GM19467 (cell line): ENCODE measurements at regions not wholly inside any gene's neighbourhood (a gene's known extent, or its start where the extent isn't known, plus 50 kb on each side); places are given as distances from the start of the nearest gene placed in this dataset.
"Not testable (repeated sequence)": the region's sequence is repeated elsewhere in the genome, so short reads cannot be mapped to it uniquely, and the experiment has no call there.

ENCODE experiments used
- ATAC-seq: cut with Tn5 transposase; IDR thresholded peaks from one replicate; pipeline ENCODE4 v1.9.1; 2021; ENCODE audit warnings: mild to moderate bottlenecking, moderate library complexity; ENCODE audit not compliant: unreplicated experiment

DNA sequence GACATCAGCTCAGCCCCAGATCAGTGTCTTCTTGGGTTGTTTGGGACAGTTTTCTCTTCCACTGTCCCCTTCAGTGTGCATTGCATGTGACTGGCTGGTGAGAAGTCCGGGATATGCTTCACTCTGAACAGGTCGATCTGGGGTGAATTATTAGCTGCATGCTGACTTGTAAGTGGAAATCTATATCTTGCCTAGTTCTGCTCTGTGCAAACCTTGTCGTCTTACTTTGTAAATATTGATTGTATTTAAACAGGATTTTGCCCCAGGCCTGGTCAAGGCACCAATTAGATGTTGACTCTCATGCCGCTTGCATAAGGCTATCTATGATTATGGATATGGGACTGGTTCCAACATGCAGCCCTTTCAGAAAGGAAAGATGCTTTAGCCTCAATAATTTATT is 669.7 kb downstream of the TYW1 start:
- ATAC-seq = not testable (repeated sequence)

DNA sequence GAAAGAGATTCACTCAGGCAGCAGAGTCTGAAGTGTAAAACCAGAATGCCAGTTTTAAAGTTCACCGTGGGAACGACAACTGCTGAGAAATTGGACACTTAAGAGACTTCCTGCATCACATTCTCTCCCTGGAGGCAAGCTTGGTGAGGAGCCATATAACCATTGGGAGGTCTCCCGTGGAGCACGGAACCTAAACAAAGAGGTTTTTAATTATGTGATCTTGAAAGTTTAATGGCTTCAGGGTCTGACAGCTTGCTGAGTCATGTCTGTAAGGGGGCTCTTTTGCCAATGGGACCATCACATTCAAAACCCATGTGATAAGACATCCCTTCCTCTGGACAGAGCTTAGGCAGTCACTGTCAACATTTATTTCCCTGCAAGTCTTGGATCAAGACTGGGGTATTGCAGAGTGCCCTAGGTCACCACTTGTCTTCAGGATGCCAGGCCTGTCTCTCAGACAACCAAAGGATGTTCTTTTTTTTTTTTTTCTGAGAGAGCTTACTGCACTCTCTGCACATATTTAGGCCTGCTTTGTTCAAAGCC is 674.4 kb downstream of the TYW1 start:
- ATAC-seq = no peak

- ATAC-seq = no peak
Measured at GRCh38 chr7:67673861-67674260, 677.2 kb downstream of the TYW1 start.

DNA sequence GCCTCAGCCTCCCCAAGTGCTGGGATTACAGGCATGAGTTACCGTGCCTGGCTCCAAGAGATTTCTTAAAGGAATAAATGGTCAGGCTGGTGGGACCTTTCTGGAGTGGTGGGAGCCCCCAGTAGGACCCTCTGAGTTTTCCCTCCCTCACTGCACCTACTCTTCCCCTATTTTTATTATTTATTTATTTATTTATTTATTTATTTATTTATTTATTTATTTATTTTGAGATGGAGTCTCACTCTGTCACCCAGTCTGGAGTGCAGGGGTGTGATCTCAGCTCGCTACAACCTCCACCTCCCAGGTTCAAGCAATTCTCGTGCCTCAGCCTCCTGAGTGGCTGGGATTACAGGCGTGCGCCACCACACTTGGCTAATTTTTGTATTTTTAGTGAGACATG is 678.2 kb downstream of the TYW1 start:
- ATAC-seq = not testable (repeated sequence)

- ATAC-seq = no peak
Measured at GRCh38 chr7:67675971-67676370, 679.3 kb downstream of the TYW1 start.

GRCh38 chr7:67678419-67678818 is 681.8 kb downstream of the TYW1 start:
- no peak for ATAC-seq

GRCh38 chr7:67683628-67684027 is 687.0 kb downstream of the TYW1 start:
- no peak for ATAC-seq

GRCh38 chr7:67690700-67691099 is 694.1 kb downstream of the TYW1 start:
- no peak for ATAC-seq

DNA sequence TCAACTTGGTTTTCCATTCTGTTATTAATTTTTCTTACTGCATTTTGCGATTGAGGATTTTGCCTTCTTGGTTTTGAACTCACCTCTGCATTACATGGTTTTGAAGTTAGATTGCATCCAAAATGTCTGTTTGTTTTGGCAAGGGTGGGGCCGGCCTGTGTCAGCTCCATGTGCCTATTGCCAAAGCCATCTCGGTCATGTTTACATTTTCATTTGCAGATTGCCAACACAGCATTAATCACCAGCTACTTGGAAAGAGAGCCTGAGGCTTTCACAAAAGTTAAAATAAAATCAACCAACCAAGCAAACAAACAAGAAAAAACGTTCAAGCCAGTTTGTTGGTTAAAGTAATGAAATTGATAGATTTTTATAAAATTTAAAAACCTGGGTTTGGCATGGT is 695.8 kb downstream of the TYW1 start:
- no peak for ATAC-seq

- no peak for ATAC-seq
Measured at GRCh38 chr7:67696124-67696523, 699.5 kb downstream of the TYW1 start.

DNA sequence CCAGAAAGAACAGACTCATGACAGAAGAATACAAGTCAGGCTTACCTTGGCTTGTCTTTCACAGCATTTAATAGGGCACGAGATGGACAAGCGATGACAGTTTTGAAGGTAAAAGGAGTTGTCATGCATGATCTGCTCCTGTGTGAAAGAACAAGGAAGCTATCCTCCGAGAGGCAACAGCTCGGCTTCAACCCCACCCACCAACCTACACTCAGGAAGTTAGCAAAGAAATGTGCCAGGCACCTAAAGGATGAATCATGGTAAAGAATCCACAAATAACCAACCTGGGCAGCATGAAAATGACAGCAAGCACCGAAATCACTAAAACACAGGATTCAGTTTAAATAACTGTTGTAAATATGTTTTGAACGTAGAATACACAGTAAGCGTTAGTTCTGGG is 700.2 kb downstream of the TYW1 start:
- no peak for ATAC-seq

GRCh38 chr7:67698354-67698753 is 701.7 kb downstream of the TYW1 start:
- no peak for ATAC-seq

- ATAC-seq = no peak
Measured at GRCh38 chr7:67705850-67706249, 709.2 kb downstream of the TYW1 start.

- ATAC-seq = no peak
Measured at GRCh38 chr7:67711706-67712105, 715.1 kb downstream of the TYW1 start.

DNA sequence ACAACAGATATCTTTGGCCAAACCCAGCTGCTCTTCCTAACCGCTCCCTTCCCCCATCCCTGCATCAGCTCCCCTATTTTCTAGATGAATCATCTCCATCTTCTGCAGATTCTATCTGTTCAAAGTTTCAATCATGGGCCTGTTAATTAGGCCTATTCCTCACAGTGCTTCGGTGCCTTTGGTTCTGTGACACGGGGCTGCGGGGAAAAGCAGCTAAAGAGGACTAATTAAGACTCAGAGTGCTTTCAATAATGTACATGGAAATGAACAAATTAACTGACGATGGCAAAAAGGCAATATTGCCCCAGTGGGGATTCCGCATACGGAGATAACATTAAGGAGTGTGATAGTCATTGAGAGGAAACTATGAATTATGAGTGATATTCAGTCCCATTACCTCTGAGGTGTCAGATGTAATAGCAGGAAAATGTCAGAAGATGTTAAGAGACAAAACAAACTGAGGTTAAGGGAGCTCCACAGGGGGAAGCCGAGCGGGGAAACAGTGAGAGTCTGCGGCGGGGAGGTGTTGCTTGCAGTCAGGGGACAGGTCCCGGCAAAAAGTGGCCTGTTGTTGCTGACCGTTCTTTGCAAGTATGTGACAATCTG is 716.9 kb downstream of the TYW1 start:
- ATAC-seq = no peak

DNA sequence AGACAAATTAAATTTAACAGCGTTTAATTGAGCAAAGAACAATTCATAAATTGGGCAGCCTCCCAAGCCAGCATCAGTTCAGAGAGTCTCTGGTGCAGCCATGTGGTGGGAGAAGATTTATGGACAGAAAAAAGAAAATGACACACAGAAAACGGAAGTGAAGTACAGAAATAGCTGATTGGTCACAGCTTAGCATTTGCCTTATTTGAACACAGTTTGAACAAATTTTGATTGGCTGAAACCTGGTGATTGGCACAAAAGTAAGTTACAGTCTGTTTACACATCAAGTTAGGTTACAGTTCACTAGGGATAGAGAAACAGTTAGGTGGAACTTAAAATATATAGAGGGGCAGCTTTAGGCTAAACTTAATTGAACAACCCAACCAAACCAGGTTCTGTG is 720.1 kb downstream of the TYW1 start:
- no peak for ATAC-seq

GRCh38 chr7:67723591-67723990 is 727.0 kb downstream of the TYW1 start:
- ATAC-seq = no peak

GRCh38 chr7:67724435-67724834 is 727.8 kb downstream of the TYW1 start:
- no peak for ATAC-seq

DNA sequence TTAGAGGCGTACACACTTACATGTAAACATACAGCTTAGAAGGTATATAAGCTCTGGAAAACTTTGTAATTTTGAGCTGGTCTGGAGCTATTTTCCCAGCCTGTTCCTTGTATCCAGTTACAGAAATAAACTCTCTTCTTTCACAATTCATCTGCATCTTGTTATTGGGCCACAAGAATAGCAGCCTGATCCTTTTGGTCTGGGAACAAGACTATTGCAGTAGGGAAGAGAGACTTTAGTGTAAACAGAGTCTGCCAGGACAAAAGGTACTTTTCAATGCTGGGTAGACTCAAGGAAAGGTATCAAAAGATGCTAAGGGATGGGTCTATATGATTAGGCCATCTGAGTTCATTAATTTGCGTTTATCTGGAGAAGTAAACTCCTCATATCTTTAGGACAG is 728.3 kb downstream of the TYW1 start:
- ATAC-seq = no peak

- ATAC-seq = no peak
Measured at GRCh38 chr7:67725423-67725822, 728.8 kb downstream of the TYW1 start.

DNA sequence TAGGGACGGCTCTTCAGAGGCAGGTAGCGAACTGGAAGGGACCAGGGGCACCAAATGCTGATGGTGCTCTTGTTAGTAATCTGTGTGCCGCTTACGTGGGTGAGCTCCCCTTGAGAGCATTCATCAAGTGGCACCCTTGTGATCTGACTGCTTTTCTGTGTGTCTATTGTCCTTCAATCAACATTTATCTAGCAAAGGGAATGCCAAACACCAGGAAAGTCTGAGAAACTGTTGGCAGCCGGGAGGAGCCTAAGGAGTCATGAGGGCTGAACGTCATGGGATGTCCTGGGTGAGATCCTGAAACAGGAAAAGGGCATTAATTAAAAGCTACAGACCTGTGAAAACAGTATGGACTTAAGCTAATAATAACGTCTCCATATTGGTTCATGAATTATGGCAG is 733.1 kb downstream of the TYW1 start:
- ATAC-seq = no peak

- ATAC-seq = no peak
Measured at GRCh38 chr7:67731704-67732103, 735.1 kb downstream of the TYW1 start.

GRCh38 chr7:67732898-67733297 is 736.3 kb downstream of the TYW1 start:
- ATAC-seq = no peak
